Jurkat, Clone E6-1 (cell line): ENCODE measurements at regions not wholly inside any gene's neighbourhood (a gene's known extent, or its start where the extent isn't known, plus 50 kb on each side); places are given as distances from the start of the nearest gene placed in this dataset.
"Not testable (repeated sequence)": the region's sequence is repeated elsewhere in the genome, so short reads cannot be mapped to it uniquely, and the experiment has no call there.

Source experiments
- DNase-seq: peaks from one replicate; pipeline ENCODE4 v3.0.0-alpha.2; 2011; ENCODE audit warnings: low read depth, low spot score
- H3K4me3 ChIP-seq: 2 replicates; pipeline ENCODE4 v1.5.1; 2011; ENCODE audit warnings: mild to moderate bottlenecking, low read length, control low read depth, moderate library complexity

GRCh38 chr5:1965925-1966324 lies 83.2 kb upstream of the IRX4 start:
- DNase-seq: peak; percentile 58
- no peak overlapping the region for H3K4me3 ChIP-seq

- no peak for DNase-seq
- no peak overlapping the region for H3K4me3 ChIP-seq
Measured at GRCh38 chr5:1963941-1964451, 81.3 kb upstream of the IRX4 start.

- DNase-seq: no peak
Measured at GRCh38 chr5:1963358-1963757, 80.6 kb upstream of the IRX4 start.

GRCh38 chr5:1962619-1963355 lies 80.1 kb upstream of the IRX4 start:
- DNase-seq: no peak
- H3K4me3 ChIP-seq: no peak overlapping the region

More at GRCh38 chr5:1963358-1963757, 80.6 kb upstream of the IRX4 start:
- H3K4me3 ChIP-seq: no peak overlapping the region

GRCh38 chr5:1961952-1962595 lies 79.3 kb upstream of the IRX4 start:
- peak overlapping the region; percentile 16 for H3K4me3 ChIP-seq
- peak; percentile 91 for DNase-seq

- no peak for DNase-seq
- H3K4me3 ChIP-seq: peak overlapping the region; percentile 16; the same call in 1 of the 2 replicates
Measured at GRCh38 chr5:1961304-1961946, 78.7 kb upstream of the IRX4 start.

GRCh38 chr5:1960595-1961303 lies 78.0 kb upstream of the IRX4 start:
- no peak for DNase-seq
- H3K4me3 ChIP-seq: no peak overlapping the region

- no peak overlapping the region for H3K4me3 ChIP-seq
- DNase-seq: no peak
Measured at GRCh38 chr5:1959725-1960581, 77.2 kb upstream of the IRX4 start.

- no peak overlapping the region for H3K4me3 ChIP-seq
- no peak for DNase-seq
Measured at GRCh38 chr5:1959231-1959630, 76.5 kb upstream of the IRX4 start.

- H3K4me3 ChIP-seq: no peak overlapping the region
- DNase-seq: no peak
Measured at GRCh38 chr5:1958211-1959010, 75.7 kb upstream of the IRX4 start.

- DNase-seq: no peak
- H3K4me3 ChIP-seq: no peak overlapping the region
Measured at GRCh38 chr5:1955586-1955985, 72.9 kb upstream of the IRX4 start.

GRCh38 chr5:1953710-1954109 lies 71.0 kb upstream of the IRX4 start:
- DNase-seq, H3K4me3 ChIP-seq: not testable (repeated sequence)

- DNase-seq: no peak
- H3K4me3 ChIP-seq: no peak overlapping the region
Measured at GRCh38 chr5:1952444-1953099, 69.8 kb upstream of the IRX4 start.

- H3K4me3 ChIP-seq: no peak overlapping the region
- DNase-seq: no peak
Measured at GRCh38 chr5:1952021-1952420, 69.3 kb upstream of the IRX4 start.

GRCh38 chr5:1951165-1951816 lies 68.6 kb upstream of the IRX4 start:
- no peak for DNase-seq
- no peak overlapping the region for H3K4me3 ChIP-seq

GRCh38 chr5:1950708-1951103 lies 68.0 kb upstream of the IRX4 start:
- H3K4me3 ChIP-seq: no peak overlapping the region
- DNase-seq: no peak

- no peak for DNase-seq
- no peak overlapping the region for H3K4me3 ChIP-seq
Measured at GRCh38 chr5:1950096-1950707, 67.5 kb upstream of the IRX4 start.
